K562 (cell line): ENCODE measurements at regions not wholly inside any gene's neighbourhood (a gene's known extent, or its start where the extent isn't known, plus 50 kb on each side); places are given as distances from the start of the nearest gene placed in this dataset.

Experiments
- ATAC-seq: fragments of 200-7000 bp; cut with Tn5 transposase; 3 replicates; pipeline ENCODE4 v1.9.1; 2020; ENCODE audit warnings: moderate library complexity
- BruUV-seq: library from RNA; stranded (reverse); fragments of 400-500 nt; replicated peaks from 2 replicates; lab custom pipeline; 2021; lab: Mats Ljungman, UMichigan
- CTCF ChIA-PET: fragments of 300-600 bp; formaldehyde crosslinking; extraction: SDS; loops from one replicate; lab custom pipeline; 2021; ENCODE audit warnings: low intra/inter-chr PET ratio; lab: Yijun Ruan, JAX
- POLR2A ChIA-PET: fragments of 300-600, 350-650 bp; sonication (Branson Sonifier 250); formaldehyde crosslinking; extraction: SDS; loops from one replicate; lab custom pipeline; 2021; ENCODE audit warnings: antibody characterized with exemption, inconsistent platforms; lab: Yijun Ruan, JAX
- DNase-seq, 4 experiments: peaks; one replicate each; pipeline versions ENCODE4 v3.0.0 to v3.0.0-alpha.2; 2011 to 2018; ENCODE audit warnings: low spot score in 3 of 4, mixed read lengths in 3 of 4; ENCODE audit errors: extremely low read depth in 1 of 4
- FAIRE-seq: peaks from 2 replicates; lab custom pipeline; 2011; peaks lifted over from hg19 to GRCh38; lab: Jason Lieb, UNC
- H2AFZ ChIP-seq: 2 replicates; pipeline ENCODE4 v1.6.0; 2011; ENCODE audit warnings: low read depth, low read length, control low read depth, inconsistent platforms
- H3K27ac ChIP-seq: fragments of 200-600 bp; 3 replicates; pipeline ENCODE4 v1.8.0; 2011; ENCODE audit warnings: low read depth, mild to moderate bottlenecking, control low read depth, inconsistent platforms, low read length, moderate library complexity, mixed read lengths; ENCODE audit errors: extremely low read depth
- H3K27me3 ChIP-seq, 2 experiments: fragments of 300-600 bp in 1 of 2; 2 replicates in 1 of 2; 3 replicates in 1 of 2; pipeline versions ENCODE4 v1.6.0 to v1.8.0; 2011; ENCODE audit warnings: inconsistent platforms in 2 of 2, low read length in 2 of 2, mild to moderate bottlenecking in 1 of 2, mixed read lengths in 1 of 2, moderate library complexity in 1 of 2; ENCODE audit not compliant: control insufficient read depth in 2 of 2, insufficient read depth in 2 of 2
- H3K36me3 ChIP-seq: fragments of 300-600 bp; 3 replicates; pipeline ENCODE4 v1.8.0; 2011; ENCODE audit warnings: mild to moderate bottlenecking, low read length, inconsistent platforms; ENCODE audit not compliant: control insufficient read depth, insufficient read depth
- H3K4me1 ChIP-seq, 2 experiments: fragments of 200-600 bp in 1 of 2; replicated peaks in 1 of 2; 2 replicates in 1 of 2; 3 replicates in 1 of 2; pipeline versions ENCODE4 v1.5.1 to v1.8.0; 2011; ENCODE audit warnings: inconsistent platforms in 2 of 2, low read length in 2 of 2, mild to moderate bottlenecking in 1 of 2, mixed read lengths in 1 of 2, moderate library complexity in 1 of 2; ENCODE audit not compliant: control insufficient read depth in 2 of 2, insufficient read depth in 2 of 2
- H3K4me2 ChIP-seq: 2 replicates; pipeline ENCODE4 v1.6.1; 2011; ENCODE audit warnings: low read length, control low read depth, inconsistent platforms, mixed read lengths; ENCODE audit not compliant: insufficient read depth
- H3K4me3 ChIP-seq: fragments of 200-600 bp; sonication (generic), shearing (Covaris generic); 2 replicates; pipeline ENCODE4 v1.5.1; 2016; ENCODE audit warnings: control low read depth, inconsistent platforms
- H3K79me2 ChIP-seq: fragments of 200-600 bp; 3 replicates; pipeline ENCODE4 v1.8.0; 2011; ENCODE audit warnings: low read length, inconsistent platforms; ENCODE audit not compliant: control insufficient read depth, insufficient read depth
- H3K9ac ChIP-seq, 2 experiments: 2 replicates each; pipeline versions ENCODE4 v1.6.0 to v1.6.1; 2011; ENCODE audit warnings: low read depth in 2 of 2, low read length in 2 of 2, control low read depth in 1 of 2, inconsistent platforms in 1 of 2, mild to moderate bottlenecking in 1 of 2, mixed read lengths in 1 of 2; ENCODE audit not compliant: insufficient read depth in 1 of 2
- H3K9me1 ChIP-seq: one replicate; pipeline ENCODE4 v1.6.0; 2011; ENCODE audit warnings: inconsistent platforms, mild to moderate bottlenecking, low read length, moderate library complexity; ENCODE audit not compliant: control insufficient read depth, insufficient read depth
- H3K9me3 ChIP-seq: replicated peaks from 2 replicates; pipeline ENCODE4 v1.5.1; 2011; ENCODE audit warnings: low read depth, low read length, inconsistent platforms; ENCODE audit not compliant: control insufficient read depth, insufficient read depth
- H4K20me1 ChIP-seq: replicated peaks from 2 replicates; pipeline ENCODE4 v1.6.1; 2011; ENCODE audit warnings: low read length, inconsistent platforms, mixed read lengths; ENCODE audit not compliant: control insufficient read depth, insufficient read depth
- FOXA3 ChIP-seq, 2 experiments: fragments of 450-650 bp in 1 of 2; sonication (generic) in 1 of 2; formaldehyde crosslinking; IDR thresholded peaks in 1 of 2; conservative IDR thresholded peaks in 1 of 2; 2 replicates each; pipeline versions ENCODE4 v1.4.0 to v1.8.0; 2020 to 2022; ENCODE audit warnings: mild to moderate bottlenecking in 2 of 2, missing genetic modification reagents in 1 of 2
- GATAD2B ChIP-seq: fragments of 450-650 bp; IDR thresholded peaks from 2 replicates; pipeline ENCODE4 v1.6.1; 2017; ENCODE audit warnings: mild to moderate bottlenecking, borderline replicate concordance
- HNRNPL ChIP-seq: fragments of 200-400 bp; formaldehyde crosslinking; IDR thresholded peaks from 2 replicates; pipeline ENCODE4 v1.6.1; 2017; ENCODE audit warnings: low read depth, mild to moderate bottlenecking, low read length
- MCM2 ChIP-seq: fragments of 450-650 bp; IDR thresholded peaks from 2 replicates; pipeline ENCODE4 v1.6.1; 2017; ENCODE audit warnings: low read depth, mild to moderate bottlenecking
- PHF20 ChIP-seq: fragments of 450-650 bp; IDR thresholded peaks from 2 replicates; pipeline ENCODE4 v1.6.1; 2018; ENCODE audit not compliant: partially characterized antibody
- TEAD2 ChIP-seq: fragments of 450-650 bp; IDR thresholded peaks from 2 replicates; pipeline ENCODE4 v1.6.1; 2016; ENCODE audit warnings: missing genetic modification characterization, control low read depth, missing compliant biosample characterization
- ZNF561 ChIP-seq: fragments of 450-650 bp; formaldehyde crosslinking; conservative IDR thresholded peaks from 2 replicates; pipeline ENCODE4 v1.4.0; 2020; ENCODE audit warnings: mild to moderate bottlenecking, moderate library complexity
- WGBS: fragments of 100-300 bp; shearing (Covaris generic); methylation state at CpG from one replicate; pipeline ENCODE4 v1.1.6; 2016; ENCODE audit warnings: low coverage, mixed read lengths; ENCODE audit not compliant: insufficient coverage; ENCODE audit errors: missing lambda C conversion rate; 5-methylcytosine and 5-hydroxymethylcytosine counted together
- in situ Hi-C: fragments of 300-500 bp; cut with MboI; formaldehyde crosslinking; loops from 4 replicates; pipeline ENCODE4 v1.15.0; 2018; ENCODE audit warnings: inconsistent platforms, mixed read lengths
- intact Hi-C: fragments of 100-400 bp; cut with micrococcal nuclease; formaldehyde crosslinking; loops from 2 replicates; pipeline ENCODE4 v1.14.2; 2022
- TF ChIP-seq, protein P1 (sequence below): fragments of 450-650 bp; conservative IDR thresholded peaks from 2 replicates; pipeline ENCODE4 v1.6.1; 2016; ENCODE audit warnings: missing genetic modification characterization, low read depth, mild to moderate bottlenecking, control low read depth, missing compliant biosample characterization
- TF ChIP-seq, protein P2 (sequence below): fragments of 250-450 bp; sonication (Bioruptor Pico); IDR thresholded peaks from 2 replicates; pipeline ENCODE4 v1.4.0; 2020; ENCODE audit warnings: mild to moderate bottlenecking, moderate library complexity, borderline replicate concordance
- TF ChIP-seq, protein P3 (sequence below): fragments of 250-450 bp; sonication (Bioruptor Pico); IDR thresholded peaks from 2 replicates; pipeline ENCODE4 v1.8.0; 2022; ENCODE audit warnings: inconsistent platforms
- TF ChIP-seq, protein P4 (sequence below), 2 experiments: IDR thresholded peaks; 2 replicates each; pipeline ENCODE4 v1.6.1; 2011; ENCODE audit warnings: borderline replicate concordance in 1 of 2, control low read depth in 1 of 2, low read depth in 1 of 2, low read length in 1 of 2, mild to moderate bottlenecking in 1 of 2, mixed read lengths in 1 of 2, moderate library complexity in 1 of 2; ENCODE audit not compliant: insufficient read depth in 1 of 2, insufficient read length in 1 of 2, poor library complexity in 1 of 2, severe bottlenecking in 1 of 2; ENCODE audit errors: extremely low read depth in 1 of 2
- TF ChIP-seq, protein P5 (sequence below): fragments of 250-450 bp; sonication (Bioruptor Pico); IDR thresholded peaks from 2 replicates; pipeline ENCODE4 v1.9.0; 2021; ENCODE audit warnings: mild to moderate bottlenecking
- TF ChIP-seq, protein P6 (sequence below): sonication (generic); formaldehyde crosslinking; IDR thresholded peaks from 2 replicates; pipeline ENCODE4 v1.8.0; 2022; ENCODE audit warnings: mild to moderate bottlenecking, missing genetic modification reagents

DNA sequence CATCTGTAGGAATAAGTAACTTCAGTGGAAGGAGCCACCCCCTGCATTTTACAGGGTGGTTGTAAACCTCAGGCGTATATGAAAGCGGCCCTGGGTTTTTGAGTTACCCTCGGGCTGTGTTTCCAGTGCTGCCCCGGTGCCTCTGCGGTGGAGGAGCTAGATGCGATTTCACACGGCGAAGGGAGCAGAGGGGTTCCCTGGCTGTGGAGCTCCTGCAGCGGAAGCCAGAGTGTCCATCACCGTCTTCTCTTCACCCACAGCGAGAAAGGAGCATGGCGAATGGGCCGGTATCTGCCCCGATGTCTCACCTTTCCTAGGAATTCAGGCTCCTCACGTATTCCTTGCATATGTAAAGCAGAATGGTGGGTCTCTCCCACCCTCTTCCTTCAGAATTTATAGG, 253.6 kb downstream of the THBS2 start:
- no TSS peak for BruUV-seq
- H3K9ac ChIP-seq: no peak overlapping the region
- intact Hi-C loops (no loop called here), in situ Hi-C loops (no loop called here)
- H3K79me2 ChIP-seq: no peaks in the 10 kb centered on the region
- TF ChIP-seq, protein P1, sequence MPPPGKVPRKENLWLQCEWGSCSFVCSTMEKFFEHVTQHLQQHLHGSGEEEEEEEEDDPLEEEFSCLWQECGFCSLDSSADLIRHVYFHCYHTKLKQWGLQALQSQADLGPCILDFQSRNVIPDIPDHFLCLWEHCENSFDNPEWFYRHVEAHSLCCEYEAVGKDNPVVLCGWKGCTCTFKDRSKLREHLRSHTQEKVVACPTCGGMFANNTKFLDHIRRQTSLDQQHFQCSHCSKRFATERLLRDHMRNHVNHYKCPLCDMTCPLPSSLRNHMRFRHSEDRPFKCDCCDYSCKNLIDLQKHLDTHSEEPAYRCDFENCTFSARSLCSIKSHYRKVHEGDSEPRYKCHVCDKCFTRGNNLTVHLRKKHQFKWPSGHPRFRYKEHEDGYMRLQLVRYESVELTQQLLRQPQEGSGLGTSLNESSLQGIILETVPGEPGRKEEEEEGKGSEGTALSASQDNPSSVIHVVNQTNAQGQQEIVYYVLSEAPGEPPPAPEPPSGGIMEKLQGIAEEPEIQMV (tag): no peak
- TF ChIP-seq MCM2 (no peak), PHF20 (no peak), HNRNPL (no peak), GATAD2B (no peak), ZNF561 (CRISPR knock-in tag) (no peak), FOXA3 (CRISPR knock-in tag; conservative IDR thresholded peaks at IDR 0.05 in 1 of 2, IDR thresholded peaks at IDR 0.05 in 1 of 2) (no peak), TEAD2 (tag) (no peak)
- TF ChIP-seq, protein P2, sequence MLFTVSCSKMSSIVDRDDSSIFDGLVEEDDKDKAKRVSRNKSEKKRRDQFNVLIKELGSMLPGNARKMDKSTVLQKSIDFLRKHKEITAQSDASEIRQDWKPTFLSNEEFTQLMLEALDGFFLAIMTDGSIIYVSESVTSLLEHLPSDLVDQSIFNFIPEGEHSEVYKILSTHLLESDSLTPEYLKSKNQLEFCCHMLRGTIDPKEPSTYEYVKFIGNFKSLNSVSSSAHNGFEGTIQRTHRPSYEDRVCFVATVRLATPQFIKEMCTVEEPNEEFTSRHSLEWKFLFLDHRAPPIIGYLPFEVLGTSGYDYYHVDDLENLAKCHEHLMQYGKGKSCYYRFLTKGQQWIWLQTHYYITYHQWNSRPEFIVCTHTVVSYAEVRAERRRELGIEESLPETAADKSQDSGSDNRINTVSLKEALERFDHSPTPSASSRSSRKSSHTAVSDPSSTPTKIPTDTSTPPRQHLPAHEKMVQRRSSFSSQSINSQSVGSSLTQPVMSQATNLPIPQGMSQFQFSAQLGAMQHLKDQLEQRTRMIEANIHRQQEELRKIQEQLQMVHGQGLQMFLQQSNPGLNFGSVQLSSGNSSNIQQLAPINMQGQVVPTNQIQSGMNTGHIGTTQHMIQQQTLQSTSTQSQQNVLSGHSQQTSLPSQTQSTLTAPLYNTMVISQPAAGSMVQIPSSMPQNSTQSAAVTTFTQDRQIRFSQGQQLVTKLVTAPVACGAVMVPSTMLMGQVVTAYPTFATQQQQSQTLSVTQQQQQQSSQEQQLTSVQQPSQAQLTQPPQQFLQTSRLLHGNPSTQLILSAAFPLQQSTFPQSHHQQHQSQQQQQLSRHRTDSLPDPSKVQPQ (CRISPR knock-in tag): no peak
- TF ChIP-seq, protein P3, sequence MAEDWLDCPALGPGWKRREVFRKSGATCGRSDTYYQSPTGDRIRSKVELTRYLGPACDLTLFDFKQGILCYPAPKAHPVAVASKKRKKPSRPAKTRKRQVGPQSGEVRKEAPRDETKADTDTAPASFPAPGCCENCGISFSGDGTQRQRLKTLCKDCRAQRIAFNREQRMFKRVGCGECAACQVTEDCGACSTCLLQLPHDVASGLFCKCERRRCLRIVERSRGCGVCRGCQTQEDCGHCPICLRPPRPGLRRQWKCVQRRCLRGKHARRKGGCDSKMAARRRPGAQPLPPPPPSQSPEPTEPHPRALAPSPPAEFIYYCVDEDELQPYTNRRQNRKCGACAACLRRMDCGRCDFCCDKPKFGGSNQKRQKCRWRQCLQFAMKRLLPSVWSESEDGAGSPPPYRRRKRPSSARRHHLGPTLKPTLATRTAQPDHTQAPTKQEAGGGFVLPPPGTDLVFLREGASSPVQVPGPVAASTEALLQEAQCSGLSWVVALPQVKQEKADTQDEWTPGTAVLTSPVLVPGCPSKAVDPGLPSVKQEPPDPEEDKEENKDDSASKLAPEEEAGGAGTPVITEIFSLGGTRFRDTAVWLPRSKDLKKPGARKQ: no peak
- TF ChIP-seq, protein P4, sequence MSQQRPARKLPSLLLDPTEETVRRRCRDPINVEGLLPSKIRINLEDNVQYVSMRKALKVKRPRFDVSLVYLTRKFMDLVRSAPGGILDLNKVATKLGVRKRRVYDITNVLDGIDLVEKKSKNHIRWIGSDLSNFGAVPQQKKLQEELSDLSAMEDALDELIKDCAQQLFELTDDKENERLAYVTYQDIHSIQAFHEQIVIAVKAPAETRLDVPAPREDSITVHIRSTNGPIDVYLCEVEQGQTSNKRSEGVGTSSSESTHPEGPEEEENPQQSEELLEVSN (IDR thresholded peaks at IDR 0.05; ENCODE audit: borderline replicate concordance in 1 of 2, extremely low read depth in 1 of 2, insufficient read depth in 1 of 2, insufficient read length in 1 of 2, low read depth in 1 of 2, low read length in 1 of 2, poor library complexity in 1 of 2, severe bottlenecking in 1 of 2): no peak
- TF ChIP-seq, protein P5, sequence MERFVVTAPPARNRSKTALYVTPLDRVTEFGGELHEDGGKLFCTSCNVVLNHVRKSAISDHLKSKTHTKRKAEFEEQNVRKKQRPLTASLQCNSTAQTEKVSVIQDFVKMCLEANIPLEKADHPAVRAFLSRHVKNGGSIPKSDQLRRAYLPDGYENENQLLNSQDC (CRISPR knock-in tag): no peak
- TF ChIP-seq, protein P6, sequence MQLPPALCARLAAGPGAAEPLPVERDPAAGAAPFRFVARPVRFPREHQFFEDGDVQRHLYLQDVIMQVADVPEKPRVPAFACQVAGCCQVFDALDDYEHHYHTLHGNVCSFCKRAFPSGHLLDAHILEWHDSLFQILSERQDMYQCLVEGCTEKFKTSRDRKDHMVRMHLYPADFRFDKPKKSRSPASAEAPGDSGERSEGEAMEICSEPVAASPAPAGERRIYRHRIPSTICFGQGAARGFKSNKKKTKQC (CRISPR knock-in tag): no peak
- no peaks in the 10 kb centered on the region for H3K9me1 ChIP-seq
- no peak overlapping the region for H2AFZ ChIP-seq
- H3K27ac ChIP-seq: no peak overlapping the region
- CTCF ChIA-PET: no interaction called here
- H3K36me3 ChIP-seq: no peaks in the 10 kb centered on the region
- DNase-seq (no peak), FAIRE-seq (no peak), ATAC-seq (no peak)
- H3K4me1 ChIP-seq: no peaks in the 10 kb centered on the region
- H3K27me3 ChIP-seq: peaks cover 16 to 39% of the 10 kb centered on the region in 2 experiments
- POLR2A ChIA-PET: interaction anchor here (0.9 to 1.0 kb wide), 2 partner anchors 17 to 69 kb away, joined by 3 read pairs; no protein-coding TSS in a partner anchor
- 4% methylated on average over 15 of the region's 15 CpGs for WGBS
- no peaks in the 10 kb centered on the region; the same call in 1 of the 2 replicates for H4K20me1 ChIP-seq
- no peak overlapping the region for H3K4me3 ChIP-seq
- H3K4me2 ChIP-seq: no peak overlapping the region
- no peaks in the 10 kb centered on the region for H3K9me3 ChIP-seq
